ENCODE measurements at regions not wholly inside any gene's neighbourhood (a gene's known extent, or its start where the extent isn't known, plus 50 kb on each side); places are given as distances from the start of the nearest gene placed in this dataset.

DNA sequence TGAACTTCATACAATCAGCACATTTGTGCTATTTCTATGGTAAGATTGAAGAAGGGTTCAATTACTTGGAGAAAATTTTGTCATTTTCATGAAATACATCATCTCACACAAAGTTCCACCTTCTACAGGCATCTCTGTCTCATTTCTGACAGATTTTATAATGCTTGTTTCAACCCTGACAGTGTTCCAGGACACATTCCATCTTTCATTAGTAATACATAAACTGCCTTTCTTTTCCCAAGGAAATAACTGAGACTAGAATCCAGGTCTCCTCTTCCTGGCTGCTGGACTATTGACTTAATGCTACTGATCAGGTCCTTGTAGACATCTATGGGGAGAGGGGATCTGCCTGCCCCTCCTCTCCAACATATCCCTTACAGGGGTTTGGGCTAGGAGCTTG, 70.1 kb upstream of the PLPP4 start:
- no peak for DNase-seq

DNA sequence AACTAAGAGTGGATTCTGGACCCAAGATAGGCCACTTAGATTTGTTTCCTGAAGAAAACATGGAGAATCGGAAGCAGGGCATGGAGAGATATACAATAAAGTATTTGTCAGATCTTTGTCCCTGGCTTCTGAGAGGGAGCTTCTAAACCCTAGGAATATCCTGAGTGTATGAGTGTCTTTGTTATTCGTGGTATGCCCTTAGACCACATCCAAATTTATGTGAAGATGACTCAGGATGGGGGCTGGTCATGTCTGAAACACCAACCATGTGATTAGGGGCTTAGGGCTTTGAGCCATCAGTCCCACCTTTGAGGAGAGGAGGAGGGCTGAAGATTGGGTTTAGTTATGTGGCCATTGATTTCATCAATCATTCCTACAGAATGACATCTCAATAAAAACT, 69.7 kb upstream of the PLPP4 start:
- no peak for DNase-seq

DNA sequence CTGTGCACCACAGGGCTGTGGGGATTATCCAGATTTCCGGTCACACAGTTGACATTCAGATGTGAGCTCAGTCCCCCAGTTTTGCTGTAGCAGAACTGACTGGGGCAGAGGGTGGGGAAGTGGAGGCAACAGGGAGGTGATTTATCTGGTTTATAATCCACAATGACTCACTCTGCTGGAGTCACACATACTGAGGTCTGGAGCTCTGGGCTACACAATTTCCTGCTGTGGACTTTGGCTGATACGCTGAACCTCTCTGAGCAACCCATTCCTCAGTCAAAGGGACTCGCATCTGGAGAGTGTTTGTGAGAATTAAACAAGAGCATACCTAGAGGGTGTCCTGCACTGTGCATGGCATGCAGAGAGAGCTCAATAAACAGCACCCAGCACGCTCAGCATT, 64.8 kb upstream of the PLPP4 start:
- DNase-seq = no peak

DNA sequence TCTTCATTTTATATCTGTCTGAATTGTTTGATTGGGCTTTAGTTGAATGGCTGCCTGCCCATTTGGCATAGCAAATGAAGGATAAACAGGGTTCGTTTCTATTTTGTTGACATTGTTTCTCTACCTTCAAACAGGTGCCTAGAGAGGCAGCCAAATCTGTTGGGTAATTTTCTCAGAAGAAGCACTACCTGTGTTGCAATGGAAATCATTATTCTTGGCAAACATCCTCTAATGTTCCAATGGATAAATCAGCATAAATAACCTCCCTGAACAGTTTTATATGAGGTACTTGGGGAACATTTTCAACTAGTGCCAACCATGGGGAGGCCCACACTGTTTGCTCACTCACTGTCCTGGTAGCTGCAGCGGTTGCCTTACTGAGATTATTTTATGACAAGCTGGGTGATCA, 64.4 kb upstream of the PLPP4 start:
- no peak for DNase-seq

DNA sequence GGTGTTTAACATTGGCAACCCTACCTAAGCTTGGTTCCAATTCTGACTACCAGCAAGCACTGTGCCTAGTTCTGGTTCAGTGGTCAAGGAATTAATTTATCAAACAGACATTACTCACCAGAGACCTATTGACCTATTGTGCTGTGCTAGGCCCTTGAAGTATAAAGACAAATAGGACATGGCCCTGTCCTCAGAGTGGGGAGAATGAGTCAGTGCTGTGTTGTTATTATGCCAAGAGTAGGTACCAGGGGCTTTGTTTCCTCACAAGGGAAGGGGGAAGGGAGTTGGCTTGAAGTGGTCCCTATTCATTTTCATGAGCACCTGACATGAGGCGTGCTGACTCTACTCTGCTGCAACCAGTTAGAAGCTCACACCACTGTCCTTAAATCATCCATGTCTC, 62.6 kb upstream of the PLPP4 start:
- DNase-seq = no peak

DNA sequence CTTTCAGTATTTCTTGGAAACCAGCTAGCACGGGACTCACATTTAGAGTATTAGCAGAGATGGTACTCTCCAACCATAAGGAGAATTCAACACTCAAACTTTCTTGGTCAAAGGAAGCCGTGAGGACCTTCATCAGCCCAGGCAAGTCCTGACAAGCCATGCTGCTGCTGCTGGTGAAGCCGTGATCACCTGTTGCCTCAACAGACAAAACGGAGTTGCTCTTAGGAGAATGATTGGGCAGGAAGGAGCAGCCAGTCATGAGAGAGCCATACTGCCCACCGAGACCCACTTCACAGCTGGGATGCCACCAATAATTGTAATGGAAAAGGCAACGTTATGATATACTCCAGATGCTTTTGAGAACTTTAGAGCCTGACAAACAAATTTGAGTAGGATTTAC, 60.8 kb upstream of the PLPP4 start:
- DNase-seq = no peak

DNA sequence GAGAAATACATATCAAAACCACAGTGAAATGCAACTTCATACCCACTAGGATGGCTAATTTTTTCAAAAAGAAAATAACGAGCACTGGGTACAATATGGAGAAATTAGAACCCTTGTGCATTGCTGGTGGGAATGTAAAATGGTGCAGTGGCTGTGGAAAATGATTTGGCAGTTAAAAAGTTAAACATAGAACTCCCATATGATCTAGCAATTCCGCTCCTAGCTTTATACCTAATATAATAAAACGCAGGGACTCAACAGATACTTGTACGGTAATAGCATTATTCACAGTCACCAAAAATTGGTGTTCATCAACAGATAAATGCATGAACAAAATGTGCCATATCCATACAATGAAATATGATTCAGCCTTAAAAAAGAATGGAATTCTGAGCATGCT, 58.8 kb upstream of the PLPP4 start:
- no peak for DNase-seq

DNA sequence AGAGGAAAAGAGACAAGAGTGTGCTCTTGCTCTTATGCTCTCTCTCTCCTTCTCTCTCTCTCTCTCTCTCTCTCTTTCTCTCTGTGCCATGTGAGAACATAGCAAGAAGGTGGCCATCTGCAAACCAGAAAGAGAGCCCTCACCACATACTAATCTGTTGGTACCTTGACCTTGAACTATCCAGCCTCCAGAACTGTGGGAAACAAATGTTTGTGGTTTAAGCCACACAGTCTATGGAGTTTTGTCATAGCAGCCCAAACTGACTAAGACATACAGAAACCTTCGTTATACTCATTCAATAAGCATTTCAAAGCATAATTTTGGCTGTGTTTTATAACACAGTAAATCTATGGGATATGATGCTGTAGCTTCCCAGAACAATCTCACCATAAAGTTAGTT, 56.4 kb upstream of the PLPP4 start:
- DNase-seq = no peak

DNA sequence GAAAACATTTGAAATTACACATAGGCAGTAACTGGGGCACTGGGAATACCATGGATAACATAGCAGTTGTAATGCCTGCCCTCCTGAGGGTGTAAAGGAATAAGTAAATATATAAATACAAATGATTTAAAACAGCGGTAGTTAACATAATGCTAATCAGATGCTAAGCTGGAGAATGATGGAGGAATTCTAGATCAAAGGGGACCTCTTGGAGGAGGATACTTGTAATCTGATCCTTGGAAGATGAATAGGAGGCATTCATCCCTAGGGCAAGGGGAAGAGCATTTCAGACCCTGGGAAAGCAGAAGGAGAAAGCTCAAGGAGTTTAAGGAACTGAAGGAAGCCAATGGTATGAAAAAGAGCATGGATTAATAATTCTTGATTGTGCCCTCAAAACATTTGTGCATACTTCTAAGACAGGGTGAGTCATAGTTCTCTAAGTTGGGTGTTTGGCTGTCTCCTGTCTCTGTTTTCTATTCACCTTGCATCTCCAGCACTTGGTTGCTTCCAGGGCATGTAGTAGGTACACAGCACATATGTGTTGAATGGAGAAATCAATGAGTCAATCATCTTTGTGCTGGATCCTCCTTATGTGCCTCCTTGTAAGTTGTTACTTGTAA, 54.8 kb upstream of the PLPP4 start:
- no peak for DNase-seq

DNA sequence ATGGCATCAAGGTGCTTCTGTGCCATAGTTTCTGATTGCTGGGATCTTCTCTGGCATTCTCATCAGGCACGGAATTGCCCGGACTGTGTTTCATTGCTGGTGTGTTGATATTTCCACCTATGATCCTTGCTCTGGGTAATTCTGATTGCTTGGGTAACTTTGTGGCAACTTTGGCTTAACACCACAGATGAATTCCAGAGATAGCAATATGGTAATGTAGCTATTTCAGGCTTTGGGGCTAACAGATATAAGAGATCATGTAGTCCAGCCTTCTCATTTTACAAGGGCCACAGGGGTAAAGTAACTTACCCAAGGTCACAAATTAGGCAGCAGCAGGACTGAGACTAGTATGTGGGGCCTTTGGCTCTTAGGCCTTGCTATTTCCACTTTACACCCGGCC, 53.9 kb upstream of the PLPP4 start:
- no peak for DNase-seq

DNA sequence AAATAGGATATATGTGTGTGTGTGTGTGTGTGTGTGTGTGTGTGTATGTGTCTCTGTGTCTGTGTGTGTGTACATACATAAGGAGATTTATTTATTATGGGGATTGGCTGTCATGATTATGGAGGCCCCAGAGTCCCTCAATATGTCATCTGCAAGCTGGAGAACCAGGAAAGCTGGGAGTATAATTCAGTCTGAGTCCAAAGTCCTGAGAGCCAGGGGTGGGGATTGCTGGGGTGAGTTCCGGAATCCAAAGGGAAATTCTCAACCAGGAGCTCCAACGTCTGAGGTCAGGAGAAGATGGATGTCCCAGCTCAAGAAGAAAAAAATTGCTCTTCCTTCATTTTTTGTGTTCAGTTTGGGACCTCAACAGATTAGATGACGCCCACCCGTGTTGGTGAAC, 50.7 kb upstream of the PLPP4 start:
- no peak for DNase-seq
